H1 (cell line): ENCODE measurements at regions not wholly inside any gene's neighbourhood (a gene's known extent, or its start where the extent isn't known, plus 50 kb on each side); places are given as distances from the start of the nearest gene placed in this dataset.

Experiments used
- CTCF ChIA-PET: fragments of 300-600 bp; sonication (Branson Sonifier 250); formaldehyde crosslinking; loops from one replicate; lab custom pipeline; 2021; ENCODE audit not compliant: partially characterized antibody; lab: Charles Lee
- POLR2A ChIA-PET: fragments of 300-600 bp; sonication (Branson Sonifier 250); formaldehyde crosslinking; loops from one replicate; lab custom pipeline; 2021; ENCODE audit warnings: inconsistent platforms; ENCODE audit not compliant: partially characterized antibody; lab: Charles Lee
- DNase-seq, 2 experiments: peaks; one replicate each; pipeline versions ENCODE4 v3.0.0 to v3.0.0-alpha.2; 2010 to 2022; ENCODE audit warnings: low spot score in 2 of 2, low read depth in 1 of 2, mixed read lengths in 1 of 2
- FAIRE-seq: peaks from 2 replicates; lab custom pipeline; 2011; peaks lifted over from hg19 to GRCh38; lab: Jason Lieb, UNC
- H2AFZ ChIP-seq: 2 replicates; pipeline ENCODE4 v1.8.1; 2012; ENCODE audit warnings: low read length, inconsistent platforms
- H2AK5ac ChIP-seq: 2 replicates; pipeline ENCODE4 v1.6.1; 2013; ENCODE audit warnings: low read depth, low read length
- H2BK120ac ChIP-seq: replicated peaks from 2 replicates; pipeline ENCODE3; 2013; ENCODE audit warnings: low read depth, low read length, inconsistent platforms
- H2BK12ac ChIP-seq: 2 replicates; pipeline ENCODE4 v1.6.1; 2013; ENCODE audit warnings: low read depth, low read length
- H2BK15ac ChIP-seq: 2 replicates; pipeline ENCODE4 v1.6.1; 2013; ENCODE audit warnings: low read length
- H2BK20ac ChIP-seq: 2 replicates; pipeline ENCODE4 v1.6.1; 2013; ENCODE audit warnings: low read length
- H2BK5ac ChIP-seq: 2 replicates; pipeline ENCODE4 v1.6.1; 2013; ENCODE audit warnings: low read depth, low read length
- H3K14ac ChIP-seq: 2 replicates; pipeline ENCODE4 v1.6.1; 2013; ENCODE audit warnings: inconsistent platforms; ENCODE audit not compliant: insufficient read length
- H3K18ac ChIP-seq: 2 replicates; pipeline ENCODE4 v1.6.1; 2013; ENCODE audit warnings: low read length; ENCODE audit errors: extremely low read depth
- H3K23ac ChIP-seq: 2 replicates; pipeline ENCODE4 v1.6.1; 2013; ENCODE audit warnings: inconsistent platforms; ENCODE audit not compliant: insufficient read length
- H3K23me2 ChIP-seq: 2 replicates; pipeline ENCODE4 v1.6.1; 2013; ENCODE audit warnings: low read depth, low read length
- H3K27ac ChIP-seq: 2 replicates; pipeline ENCODE4 v1.6.1; 2011; ENCODE audit warnings: low read depth, low read length, inconsistent platforms
- H3K27me3 ChIP-seq, 4 experiments: replicated peaks in 1 of 4; 1 replicate in 1 of 4; 2 replicates in 3 of 4; pipeline versions ENCODE4 v1.6.1 to v1.8.1; 2011 to 2013; ENCODE audit warnings: low read length in 3 of 4, mild to moderate bottlenecking in 3 of 4, inconsistent platforms in 2 of 4, mixed read lengths in 2 of 4, moderate library complexity in 1 of 4; ENCODE audit not compliant: control insufficient read depth in 3 of 4, insufficient read depth in 3 of 4; ENCODE audit errors: extremely low read depth in 1 of 4
- H3K36me3 ChIP-seq, 4 experiments: 2 replicates each; pipeline versions ENCODE4 v1.6.1 to v1.8.1; 2011 to 2013; ENCODE audit warnings: mild to moderate bottlenecking in 4 of 4, low read length in 3 of 4, moderate library complexity in 2 of 4, control low read depth in 1 of 4, inconsistent platforms in 1 of 4; ENCODE audit not compliant: insufficient read depth in 4 of 4, control insufficient read depth in 2 of 4
- H3K4ac ChIP-seq: replicated peaks from 2 replicates; pipeline ENCODE3; 2013; ENCODE audit warnings: low read length, low read depth, mixed read lengths, inconsistent platforms; ENCODE audit not compliant: insufficient read length
- H3K4me1 ChIP-seq, 4 experiments: replicated peaks in 1 of 4; 1 replicate in 1 of 4; 2 replicates in 3 of 4; pipeline versions ENCODE4 v1.6.1 to v1.8.1; 2011 to 2013; ENCODE audit warnings: low read length in 3 of 4, inconsistent platforms in 2 of 4, mixed read lengths in 1 of 4; ENCODE audit not compliant: insufficient read depth in 4 of 4, control insufficient read depth in 3 of 4
- H3K4me2 ChIP-seq, 2 experiments: 2 replicates each; pipeline versions ENCODE4 v1.6.1 to v1.8.1; 2011 to 2013; ENCODE audit warnings: low read depth in 2 of 2, low read length in 2 of 2, control low read depth in 1 of 2, inconsistent platforms in 1 of 2, mild to moderate bottlenecking in 1 of 2; ENCODE audit not compliant: insufficient read depth in 1 of 2
- H3K4me3 ChIP-seq, 4 experiments: fragments of 200-600, 300-600 bp in 1 of 4; sonication (generic), shearing (Covaris generic), sonication (Bioruptor Twin) in 1 of 4; 2 replicates each; pipeline versions ENCODE4 v1.5.1 to v1.8.1; 2011 to 2016; ENCODE audit warnings: low read length in 4 of 4, low read depth in 3 of 4, control low read depth in 2 of 4, inconsistent platforms in 2 of 4, mild to moderate bottlenecking in 2 of 4, mixed read lengths in 1 of 4, moderate library complexity in 1 of 4; ENCODE audit not compliant: insufficient read depth in 2 of 4; ENCODE audit errors: extremely low read depth in 1 of 4
- H3K56ac ChIP-seq: replicated peaks from 2 replicates; pipeline ENCODE3; 2013; ENCODE audit warnings: low read depth, mild to moderate bottlenecking, mixed read lengths, low read length, inconsistent platforms; ENCODE audit not compliant: insufficient read length
- H3K79me1 ChIP-seq: 2 replicates; pipeline ENCODE4 v1.6.1; 2013; ENCODE audit warnings: low read depth, low read length, control low read depth
- H3K79me2 ChIP-seq, 2 experiments: 2 replicates each; pipeline versions ENCODE4 v1.6.1 to v1.8.1; 2012 to 2013; ENCODE audit warnings: low read length in 2 of 2, mild to moderate bottlenecking in 2 of 2, inconsistent platforms in 1 of 2; ENCODE audit not compliant: insufficient read depth in 2 of 2, control insufficient read depth in 1 of 2
- H3K9ac ChIP-seq, 4 experiments: replicated peaks in 1 of 4; 1 replicate in 1 of 4; 2 replicates in 3 of 4; pipeline versions ENCODE4 v1.6.1 to v1.8.1; 2011 to 2013; ENCODE audit warnings: low read depth in 3 of 4, low read length in 3 of 4, control low read depth in 2 of 4, mild to moderate bottlenecking in 2 of 4, moderate library complexity in 2 of 4, inconsistent platforms in 1 of 4; ENCODE audit errors: extremely low read depth in 1 of 4
- H3K9me3 ChIP-seq, 2 experiments: 2 replicates each; pipeline versions ENCODE4 v1.6.1 to v1.8.1; 2012 to 2013; ENCODE audit warnings: mild to moderate bottlenecking in 2 of 2, moderate library complexity in 2 of 2, control low read depth in 1 of 2, inconsistent platforms in 1 of 2, low read depth in 1 of 2, low read length in 1 of 2, mixed read lengths in 1 of 2; ENCODE audit not compliant: insufficient read depth in 2 of 2
- H4K20me1 ChIP-seq, 2 experiments: replicated peaks in 1 of 2; 2 replicates each; pipeline versions ENCODE3 to v1.8.1; 2011 to 2013; ENCODE audit warnings: inconsistent platforms in 2 of 2, low read length in 2 of 2, mild to moderate bottlenecking in 1 of 2; ENCODE audit not compliant: insufficient read depth in 2 of 2, control insufficient read depth in 1 of 2
- H4K5ac ChIP-seq: 2 replicates; pipeline ENCODE4 v1.6.1; 2013; ENCODE audit warnings: low read length, low read depth, mixed read lengths, inconsistent platforms; ENCODE audit not compliant: insufficient read length
- H4K8ac ChIP-seq: 2 replicates; pipeline ENCODE4 v1.8.0; 2013; ENCODE audit warnings: mild to moderate bottlenecking, moderate library complexity, low read length, inconsistent platforms; ENCODE audit not compliant: insufficient read depth; ENCODE audit errors: extremely low read depth
- H4K91ac ChIP-seq: replicated peaks from 2 replicates; pipeline ENCODE3; 2013; ENCODE audit warnings: low read length, mixed read lengths, inconsistent platforms; ENCODE audit not compliant: insufficient read length
- KDM1A ChIP-seq: fragments of 200-600, 300-600 bp; sonication (generic); IDR thresholded peaks from 2 replicates; pipeline ENCODE4 v1.7.1; 2016; ENCODE audit warnings: mild to moderate bottlenecking, low read length, borderline replicate concordance
- ZNF274 ChIP-seq: IDR thresholded peaks from 2 replicates; pipeline ENCODE4 v1.7.0; 2012; ENCODE audit warnings: low read length, borderline replicate concordance; ENCODE audit errors: extremely low read depth
- WGBS, 2 experiments: shearing (Covaris generic) in 1 of 2; methylation state at CpG; one replicate each; pipeline versions ENCODE4 v1.1.6 to v1.1.7; 2013 to 2015; ENCODE audit warnings: low lambda C conversion rate in 2 of 2, mixed read lengths in 2 of 2, inconsistent platforms in 1 of 2, low coverage in 1 of 2, missing lambda C conversion rate in 1 of 2; ENCODE audit not compliant: insufficient replicate concordance in 2 of 2, insufficient coverage in 1 of 2, insufficient read length in 1 of 2; ENCODE audit errors: extremely low coverage in 1 of 2, missing lambda C conversion rate in 1 of 2; 5-methylcytosine and 5-hydroxymethylcytosine counted together

DNA sequence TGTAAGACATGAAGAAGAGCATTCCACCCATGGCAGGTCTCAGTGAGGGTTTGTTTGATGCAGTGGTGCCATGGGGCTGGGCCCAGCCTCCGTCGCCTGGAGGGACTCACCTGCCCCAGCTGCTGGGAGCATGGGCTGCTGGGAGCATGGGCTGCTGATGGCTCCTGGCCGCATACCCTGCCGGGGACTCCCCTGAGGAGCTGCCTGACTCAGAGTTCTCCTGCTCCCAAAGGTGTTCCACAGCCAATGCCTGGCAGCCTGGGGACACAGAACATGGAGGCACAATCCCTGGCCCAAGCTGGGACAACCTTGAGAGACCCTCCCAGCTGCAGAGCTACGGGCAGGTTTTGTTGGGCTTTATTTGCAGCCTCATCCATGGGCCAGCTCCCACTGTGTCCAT, 108.4 kb downstream of the COPS8 start:
- ChIA-PET POLR2A (no interaction called here), CTCF (interaction anchor here (1.1 to 1.7 kb wide), 4 partner anchors 10 to 216 kb away, joined by 3 to 8 read pairs (median 3); no protein-coding TSS in a partner anchor)
- no peak overlapping the region for H4K5ac ChIP-seq
- no peak overlapping the region for H3K18ac ChIP-seq
- H3K9ac ChIP-seq: no peak overlapping the region
- no peak for FAIRE-seq
- peak overlapping the region; percentile 49; the same call in 1 of the 2 replicates for H2BK20ac ChIP-seq
- H2AK5ac ChIP-seq: no peak overlapping the region
- H3K79me2 ChIP-seq: no peaks in the 10 kb centered on the region
- no peaks in the 10 kb centered on the region for H3K27me3 ChIP-seq
- H4K8ac ChIP-seq: no peak overlapping the region
- DNase-seq: no peak
- H4K91ac ChIP-seq: no peak overlapping the region
- H3K36me3 ChIP-seq: no peaks in the 10 kb centered on the region
- H2BK120ac ChIP-seq: no peak overlapping the region
- no peak overlapping the region for H3K27ac ChIP-seq
- no peaks in the 10 kb centered on the region for H3K79me1 ChIP-seq
- H3K56ac ChIP-seq: no peak overlapping the region
- H2AFZ ChIP-seq: no peak overlapping the region
- no peaks in the 10 kb centered on the region for H3K23me2 ChIP-seq
- no peak overlapping the region for H3K14ac ChIP-seq
- no peak overlapping the region for H3K4me3 ChIP-seq
- no peaks in the 10 kb centered on the region for H4K20me1 ChIP-seq
- no peak overlapping the region for H3K23ac ChIP-seq
- no peaks in the 10 kb centered on the region for H3K9me3 ChIP-seq
- H3K4ac ChIP-seq: no peak overlapping the region
- H2BK5ac ChIP-seq: no peak overlapping the region
- peaks cover 0 to 19% (median 12%) of the 10 kb centered on the region in 4 experiments; a peak in 4 of 7 replicates for H3K4me1 ChIP-seq
- no peak overlapping the region for H2BK15ac ChIP-seq
- H2BK12ac ChIP-seq: no peak overlapping the region
- 80% methylated on average over 5 of the region's 5 CpGs; no CpG with 5 or more reads in 1 of the 2 experiments for WGBS, 2 experiments
- H3K4me2 ChIP-seq: no peak overlapping the region
- TF ChIP-seq KDM1A (no peak), ZNF274 (no peak)
